ENCODE measurements at regions not wholly inside any gene's neighbourhood (a gene's known extent, or its start where the extent isn't known, plus 50 kb on each side); places are given as distances from the start of the nearest gene placed in this dataset.

DNA sequence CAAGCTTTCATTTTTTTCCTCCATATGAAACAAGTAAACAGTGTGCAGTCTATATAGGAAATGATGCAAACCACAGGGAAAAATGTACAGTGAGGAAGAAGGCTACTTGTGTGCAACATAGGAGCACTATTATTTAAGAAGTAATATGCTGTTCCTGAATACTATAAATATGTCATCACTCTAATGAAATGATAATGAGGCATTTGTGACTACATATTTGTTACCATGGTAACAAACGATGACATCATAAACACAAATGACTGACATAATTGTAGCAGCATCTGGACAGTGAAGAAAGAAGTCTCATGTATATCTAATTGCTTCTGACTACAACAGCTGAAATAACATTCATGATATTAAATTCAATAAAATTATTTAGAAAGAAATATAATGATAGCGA is 164.8 kb downstream of the C7orf25 start:
- H3K4me3 ChIP-seq (ENCODE audit: low read depth, low read length): no peak overlapping the region
- no peak for DNase-seq (ENCODE audit: low read depth)
- TF ChIP-seq, protein P1, sequence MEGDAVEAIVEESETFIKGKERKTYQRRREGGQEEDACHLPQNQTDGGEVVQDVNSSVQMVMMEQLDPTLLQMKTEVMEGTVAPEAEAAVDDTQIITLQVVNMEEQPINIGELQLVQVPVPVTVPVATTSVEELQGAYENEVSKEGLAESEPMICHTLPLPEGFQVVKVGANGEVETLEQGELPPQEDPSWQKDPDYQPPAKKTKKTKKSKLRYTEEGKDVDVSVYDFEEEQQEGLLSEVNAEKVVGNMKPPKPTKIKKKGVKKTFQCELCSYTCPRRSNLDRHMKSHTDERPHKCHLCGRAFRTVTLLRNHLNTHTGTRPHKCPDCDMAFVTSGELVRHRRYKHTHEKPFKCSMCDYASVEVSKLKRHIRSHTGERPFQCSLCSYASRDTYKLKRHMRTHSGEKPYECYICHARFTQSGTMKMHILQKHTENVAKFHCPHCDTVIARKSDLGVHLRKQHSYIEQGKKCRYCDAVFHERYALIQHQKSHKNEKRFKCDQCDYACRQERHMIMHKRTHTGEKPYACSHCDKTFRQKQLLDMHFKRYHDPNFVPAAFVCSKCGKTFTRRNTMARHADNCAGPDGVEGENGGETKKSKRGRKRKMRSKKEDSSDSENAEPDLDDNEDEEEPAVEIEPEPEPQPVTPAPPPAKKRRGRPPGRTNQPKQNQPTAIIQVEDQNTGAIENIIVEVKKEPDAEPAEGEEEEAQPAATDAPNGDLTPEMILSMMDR (conservative IDR thresholded peaks at IDR 0.05; ENCODE audit: low read depth, low read length): no peak

DNA sequence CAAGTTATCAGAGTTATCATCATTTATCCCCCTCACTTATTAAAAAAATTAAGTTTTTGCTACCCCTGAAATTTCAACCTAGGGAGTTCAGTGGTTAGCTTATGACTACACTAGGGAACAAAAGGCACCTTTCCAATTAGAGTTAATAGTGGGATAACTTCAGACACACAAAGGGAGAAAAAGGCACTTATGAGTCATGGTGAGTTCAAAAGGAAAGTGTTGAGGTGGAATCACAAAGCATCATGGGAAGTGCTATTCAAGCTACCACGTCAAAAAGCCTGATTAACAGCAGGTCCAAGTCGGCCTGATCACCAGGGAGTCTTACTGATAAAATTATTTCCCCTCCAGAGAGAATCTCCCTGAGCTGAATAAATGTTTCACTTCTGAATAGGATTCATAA is 165.7 kb downstream of the C7orf25 start:
- peak; percentile 2 for DNase-seq (ENCODE audit: low read depth)
- TF ChIP-seq, protein P1 (conservative IDR thresholded peaks at IDR 0.05; ENCODE audit: low read depth, low read length): no peak
- no peak overlapping the region for H3K4me3 ChIP-seq (ENCODE audit: low read depth, low read length)

DNA sequence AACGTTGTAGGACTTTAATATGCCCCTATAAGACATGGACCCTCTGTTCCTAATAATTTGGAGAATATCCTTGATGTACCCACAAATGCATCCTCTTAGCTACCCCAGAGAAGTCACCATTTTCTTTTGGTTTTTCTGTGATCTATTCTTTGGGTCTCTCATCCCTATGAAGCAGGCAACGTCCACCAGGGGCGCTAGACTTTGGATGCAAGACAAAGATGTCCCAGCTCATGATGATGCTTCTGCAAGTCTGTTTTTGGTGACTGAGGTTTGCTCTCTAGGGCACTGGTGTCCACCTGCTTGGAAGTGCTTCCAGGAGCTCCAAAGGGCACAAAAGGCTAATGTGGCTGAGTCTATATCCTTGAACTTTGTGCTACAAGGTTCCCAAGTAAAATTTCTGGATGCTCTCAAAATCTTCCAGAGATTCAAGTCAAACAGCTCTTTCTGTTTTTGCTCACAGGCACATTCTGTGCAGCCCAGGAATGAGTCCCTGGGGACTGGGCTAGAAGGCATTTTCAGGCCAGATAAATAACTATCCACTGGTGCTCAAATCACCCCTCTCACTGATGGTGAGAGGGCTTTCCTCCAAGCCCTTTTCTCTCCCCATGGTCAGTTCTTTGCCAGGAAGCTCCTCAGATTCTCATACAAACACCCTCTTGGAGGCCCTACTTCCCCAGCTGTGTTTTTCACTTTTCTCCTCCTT is 166.4 kb downstream of the C7orf25 start:
- no peak for DNase-seq (ENCODE audit: low read depth)
- TF ChIP-seq, protein P1 (conservative IDR thresholded peaks at IDR 0.05; ENCODE audit: low read depth, low read length): peak; percentile 76
- no peak overlapping the region for H3K4me3 ChIP-seq (ENCODE audit: low read depth, low read length)

DNA sequence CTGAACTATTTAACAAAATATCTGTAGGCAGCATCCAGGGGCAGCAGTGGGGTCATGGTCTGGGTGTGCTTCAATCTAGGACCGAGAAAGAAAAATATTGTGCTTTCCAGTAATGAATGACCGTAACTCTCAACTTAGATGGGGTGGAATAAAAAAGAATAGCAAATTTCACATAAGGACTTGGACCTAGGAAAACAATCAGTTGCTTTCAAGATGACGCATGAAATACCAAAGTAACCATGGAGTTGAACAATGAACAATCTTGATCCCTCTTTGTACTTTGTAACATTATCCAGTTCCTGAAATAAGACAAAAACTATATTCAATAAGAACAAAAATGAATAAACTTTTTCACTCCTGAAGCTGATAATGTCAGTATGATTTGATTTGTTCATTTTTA is 167.1 kb downstream of the C7orf25 start:
- no peak for DNase-seq (ENCODE audit: low read depth)
- H3K4me3 ChIP-seq (ENCODE audit: low read depth, low read length): no peak overlapping the region
- TF ChIP-seq, protein P1 (conservative IDR thresholded peaks at IDR 0.05; ENCODE audit: low read depth, low read length): no peak

DNA sequence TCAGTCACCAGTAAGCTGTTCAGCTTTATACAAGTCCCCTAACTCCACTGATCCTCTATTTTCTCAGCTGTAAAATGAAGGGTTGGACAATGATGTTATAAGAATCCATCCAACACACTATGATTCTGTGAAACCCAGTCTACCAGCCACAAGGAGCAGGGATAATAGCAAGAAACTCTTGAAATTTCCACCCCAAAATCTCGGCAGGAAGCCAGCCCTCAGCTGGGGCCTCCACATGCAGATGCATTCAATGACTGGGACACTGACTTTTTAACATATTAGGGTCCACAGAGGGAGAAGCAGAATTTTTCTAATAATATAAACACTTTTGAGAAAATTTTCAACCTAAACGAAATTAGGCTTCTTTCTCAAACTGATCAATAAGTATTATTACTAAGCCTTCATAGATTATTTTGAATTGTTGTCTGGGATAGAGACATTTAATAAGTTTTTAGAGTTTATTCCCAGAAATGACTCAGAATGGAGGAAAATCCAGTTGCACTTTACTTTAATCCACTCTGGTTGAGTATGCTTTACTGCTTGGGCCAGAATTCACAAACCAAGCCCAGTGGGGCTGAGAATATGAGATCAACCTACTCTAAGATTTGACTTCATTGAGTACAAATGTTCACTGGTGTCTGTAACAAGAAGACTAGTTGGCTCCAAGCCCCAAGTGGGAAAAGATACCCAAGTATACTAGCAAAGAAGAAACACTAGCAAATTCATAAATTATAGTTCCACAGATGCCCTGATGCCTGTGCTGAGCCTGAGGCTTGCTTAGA is 168.6 kb downstream of the C7orf25 start:
- no peak overlapping the region for H3K4me3 ChIP-seq (ENCODE audit: low read depth, low read length)
- TF ChIP-seq, protein P1 (conservative IDR thresholded peaks at IDR 0.05; ENCODE audit: low read depth, low read length): no peak
- DNase-seq (ENCODE audit: low read depth): no peak

DNA sequence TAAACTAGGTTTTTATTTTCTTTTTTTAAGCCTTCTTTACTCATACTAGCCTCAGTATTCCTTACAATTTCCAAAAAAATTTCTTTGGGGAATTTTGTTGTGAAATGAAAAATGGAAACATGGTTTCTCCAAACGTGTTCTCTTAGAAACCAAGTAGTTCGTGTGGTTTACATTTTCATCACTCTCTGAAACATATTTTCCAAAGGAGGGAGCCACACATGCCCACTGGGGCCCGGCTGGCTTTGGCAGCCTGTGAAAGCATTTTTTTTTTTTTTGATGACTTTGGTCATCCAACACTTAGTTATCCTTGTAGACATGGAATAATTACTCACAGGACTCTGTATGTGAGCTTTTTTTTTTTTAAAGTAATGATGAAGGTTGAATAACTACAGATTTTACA is 169.6 kb downstream of the C7orf25 start:
- H3K4me3 ChIP-seq (ENCODE audit: low read depth, low read length): no peak overlapping the region
- TF ChIP-seq, protein P1 (conservative IDR thresholded peaks at IDR 0.05; ENCODE audit: low read depth, low read length): no peak
- DNase-seq (ENCODE audit: low read depth): no peak

Measured in epithelial cell of proximal tubule (primary cell).